A673 (cell line): ENCODE measurements at regions not wholly inside any gene's neighbourhood (a gene's known extent, or its start where the extent isn't known, plus 50 kb on each side); places are given as distances from the start of the nearest gene placed in this dataset.

Experiments used
- BruUV-seq: library from RNA; stranded (reverse); fragments of 400-500 nt; replicated peaks from 2 replicates; lab custom pipeline; 2021; lab: Mats Ljungman, UMichigan
- CTCF ChIA-PET: fragments of 300-600 bp; sonication (Branson Sonifier 250); formaldehyde crosslinking; loops from one replicate; lab custom pipeline; 2022; ENCODE audit warnings: antibody characterized with exemption; lab: Charles Lee
- POLR2A ChIA-PET: fragments of 300-600 bp; sonication (Branson Sonifier 250); formaldehyde crosslinking; loops from one replicate; lab custom pipeline; 2022; ENCODE audit warnings: antibody characterized with exemption; ENCODE audit not compliant: low non-redundant PET; lab: Charles Lee
- DNase-seq: peaks from one replicate; pipeline ENCODE4 v3.0.0-alpha.2; 2015; ENCODE audit warnings: low spot score
- H3K27ac ChIP-seq: fragments of 200-600 bp; sonication (generic); 2 replicates; pipeline ENCODE4 v1.5.1; 2016; ENCODE audit warnings: mixed run types, low read depth, mild to moderate bottlenecking, mixed read lengths, antibody characterized with exemption, low read length; ENCODE audit not compliant: poor library complexity, severe bottlenecking
- H3K27me3 ChIP-seq: fragments of 200-600 bp; sonication (generic); replicated peaks from 2 replicates; pipeline ENCODE4 v1.6.1; 2017; ENCODE audit warnings: mixed run types, low read depth, mild to moderate bottlenecking, mixed read lengths, antibody characterized with exemption, low read length; ENCODE audit not compliant: insufficient read depth, poor library complexity
- H3K36me3 ChIP-seq: fragments of 200-600 bp; sonication (generic); 2 replicates; pipeline ENCODE4 v1.6.1; 2016; ENCODE audit warnings: mixed run types, mild to moderate bottlenecking, mixed read lengths, antibody characterized with exemption, low read length; ENCODE audit not compliant: insufficient read depth, poor library complexity, severe bottlenecking
- H3K4me1 ChIP-seq: fragments of 200-600 bp; sonication (generic); 2 replicates; pipeline ENCODE4 v1.6.1; 2017; ENCODE audit warnings: mixed run types, mild to moderate bottlenecking, mixed read lengths, antibody characterized with exemption, low read length; ENCODE audit not compliant: insufficient read depth, poor library complexity, severe bottlenecking
- H3K4me3 ChIP-seq: fragments of 200-600 bp; sonication (generic); 2 replicates; pipeline ENCODE4 v1.5.1; 2016; ENCODE audit warnings: low read depth, mixed run types, mild to moderate bottlenecking, mixed read lengths, low read length; ENCODE audit not compliant: poor library complexity, severe bottlenecking
- H3K9me3 ChIP-seq: fragments of 200-600 bp; sonication (generic); 2 replicates; pipeline ENCODE4 v1.6.1; 2016; ENCODE audit warnings: mixed run types, low read depth, mild to moderate bottlenecking, mixed read lengths, antibody characterized with exemption, low read length; ENCODE audit not compliant: poor library complexity, severe bottlenecking
- EZH2 ChIP-seq: fragments of 200-600 bp; sonication (generic); IDR thresholded peaks from 2 replicates; pipeline ENCODE4 v1.6.1; 2017; ENCODE audit warnings: borderline replicate concordance, low read depth, mild to moderate bottlenecking, mixed read lengths, antibody characterized with exemption, low read length; ENCODE audit not compliant: poor library complexity, severe bottlenecking
- intact Hi-C: fragments of 100-400 bp; cut with micrococcal nuclease; formaldehyde crosslinking; loops from one replicate; pipeline ENCODE4 v1.10.0; 2022; ENCODE audit not compliant: unreplicated experiment
- TF ChIP-seq, protein P1 (sequence below): fragments of 300-800, 200-600 bp; sonication (generic); conservative IDR thresholded peaks from 2 replicates; pipeline ENCODE4 v1.5.1; 2017; ENCODE audit warnings: low read depth, mild to moderate bottlenecking, antibody characterized with exemption, low read length, moderate library complexity, mixed read lengths

DNA sequence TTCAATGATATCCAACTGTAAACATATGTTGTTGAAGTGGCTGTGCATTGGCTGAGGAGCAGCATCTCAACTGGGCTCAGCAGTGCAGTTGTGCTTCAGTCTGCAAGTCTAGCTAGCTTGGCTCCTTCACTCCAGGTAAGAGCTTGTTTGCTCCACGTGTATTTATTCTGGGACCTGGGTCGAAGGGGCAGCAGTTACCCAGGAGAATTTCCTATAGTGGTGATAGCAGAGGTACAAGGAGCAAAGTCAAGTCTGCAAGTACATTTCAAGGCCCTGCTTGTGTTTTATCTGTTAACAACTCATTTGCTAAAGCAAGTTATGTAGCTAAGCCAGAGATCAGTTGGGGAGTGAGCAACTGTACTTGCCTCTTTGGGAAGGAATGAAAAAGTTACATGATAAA, 286.2 kb upstream of the UMPS start:
- Histone ChIP-seq H3K27me3 (no peaks in the 10 kb centered on the region), H3K4me1 (no peaks in the 10 kb centered on the region), H3K4me3 (no peak overlapping the region), H3K36me3 (no peaks in the 10 kb centered on the region), H3K27ac (no peak overlapping the region), H3K9me3 (no peaks in the 10 kb centered on the region)
- no peak for DNase-seq
- intact Hi-C loops: no loop called here
- TF ChIP-seq, protein P1, sequence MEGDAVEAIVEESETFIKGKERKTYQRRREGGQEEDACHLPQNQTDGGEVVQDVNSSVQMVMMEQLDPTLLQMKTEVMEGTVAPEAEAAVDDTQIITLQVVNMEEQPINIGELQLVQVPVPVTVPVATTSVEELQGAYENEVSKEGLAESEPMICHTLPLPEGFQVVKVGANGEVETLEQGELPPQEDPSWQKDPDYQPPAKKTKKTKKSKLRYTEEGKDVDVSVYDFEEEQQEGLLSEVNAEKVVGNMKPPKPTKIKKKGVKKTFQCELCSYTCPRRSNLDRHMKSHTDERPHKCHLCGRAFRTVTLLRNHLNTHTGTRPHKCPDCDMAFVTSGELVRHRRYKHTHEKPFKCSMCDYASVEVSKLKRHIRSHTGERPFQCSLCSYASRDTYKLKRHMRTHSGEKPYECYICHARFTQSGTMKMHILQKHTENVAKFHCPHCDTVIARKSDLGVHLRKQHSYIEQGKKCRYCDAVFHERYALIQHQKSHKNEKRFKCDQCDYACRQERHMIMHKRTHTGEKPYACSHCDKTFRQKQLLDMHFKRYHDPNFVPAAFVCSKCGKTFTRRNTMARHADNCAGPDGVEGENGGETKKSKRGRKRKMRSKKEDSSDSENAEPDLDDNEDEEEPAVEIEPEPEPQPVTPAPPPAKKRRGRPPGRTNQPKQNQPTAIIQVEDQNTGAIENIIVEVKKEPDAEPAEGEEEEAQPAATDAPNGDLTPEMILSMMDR: no peak
- no peak for TF ChIP-seq EZH2
- BruUV-seq: no TSS peak
- ChIA-PET POLR2A (interaction anchor here (0.9 kb wide), 1 partner anchor 15 kb away, joined by 5 read pairs; no protein-coding TSS in a partner anchor), CTCF (no interaction called here)

DNA sequence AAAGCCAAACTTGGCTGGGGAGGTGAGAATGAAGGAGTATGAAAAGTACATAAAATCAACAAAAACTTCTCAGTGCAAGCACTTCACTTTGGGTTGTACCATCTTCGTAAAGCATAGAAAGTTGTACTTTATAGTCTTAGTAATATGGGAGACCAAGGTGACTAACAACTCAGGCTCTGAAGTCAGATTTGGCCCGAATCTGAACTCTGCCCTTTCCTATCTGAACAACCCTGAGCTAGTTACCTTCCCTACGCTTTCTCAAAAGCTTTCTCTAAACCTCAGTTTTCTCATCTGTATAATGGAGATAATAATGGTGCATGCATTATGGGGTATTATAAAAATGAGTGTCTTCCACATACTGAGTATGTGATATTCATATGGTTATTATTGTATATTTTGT, 285.4 kb upstream of the UMPS start:
- POLR2A ChIA-PET: no interaction called here

GRCh38 chr3:124447845-124448244, 282.4 kb upstream of the UMPS start:
- no peak for TF ChIP-seq EZH2
- TF ChIP-seq, protein P1: no peak
- no peak for DNase-seq
- POLR2A ChIA-PET: no interaction called here
- H3K4me1 ChIP-seq: no peaks in the 10 kb centered on the region
- H3K36me3 ChIP-seq: no peaks in the 10 kb centered on the region
- no peak overlapping the region for H3K27ac ChIP-seq
- intact Hi-C loops: no loop called here
- CTCF ChIA-PET: no interaction called here
- BruUV-seq: no TSS peak
- H3K4me3 ChIP-seq: no peak overlapping the region
- H3K27me3 ChIP-seq: no peaks in the 10 kb centered on the region
- H3K9me3 ChIP-seq: no peaks in the 10 kb centered on the region

More for the DNA sequence above, 285.4 kb upstream of the UMPS start:
- H3K27me3 ChIP-seq: no peaks in the 10 kb centered on the region
- no peaks in the 10 kb centered on the region for H3K4me1 ChIP-seq
- DNase-seq: no peak
- H3K27ac ChIP-seq: no peak overlapping the region
- intact Hi-C loops: no loop called here
- no peaks in the 10 kb centered on the region for H3K36me3 ChIP-seq
- CTCF ChIA-PET: no interaction called here
- BruUV-seq: no TSS peak
- TF ChIP-seq, protein P1: no peak
- TF ChIP-seq EZH2: no peak
- no peaks in the 10 kb centered on the region for H3K9me3 ChIP-seq
- H3K4me3 ChIP-seq: no peak overlapping the region
